Activated CD4-positive, CD25-positive, alpha-beta regulatory T cell treated with anti-CD3 and anti-CD28 coated beads, Interleukin-2, amount 50 U/mL, for 24 hours (primary cell): ENCODE measurements at regions not wholly inside any gene's neighbourhood (a gene's known extent, or its start where the extent isn't known, plus 50 kb on each side); places are given as distances from the start of the nearest gene placed in this dataset.

ENCODE experiments used
- ATAC-seq, 2 donors: fragments of 150-1000 bp; cut with Tn5 transposase; one replicate each; pipeline ENCODE4 v1.10.0; 2021; ENCODE audit warnings: mild to moderate bottlenecking in 1 of 2, moderate library complexity in 1 of 2

DNA sequence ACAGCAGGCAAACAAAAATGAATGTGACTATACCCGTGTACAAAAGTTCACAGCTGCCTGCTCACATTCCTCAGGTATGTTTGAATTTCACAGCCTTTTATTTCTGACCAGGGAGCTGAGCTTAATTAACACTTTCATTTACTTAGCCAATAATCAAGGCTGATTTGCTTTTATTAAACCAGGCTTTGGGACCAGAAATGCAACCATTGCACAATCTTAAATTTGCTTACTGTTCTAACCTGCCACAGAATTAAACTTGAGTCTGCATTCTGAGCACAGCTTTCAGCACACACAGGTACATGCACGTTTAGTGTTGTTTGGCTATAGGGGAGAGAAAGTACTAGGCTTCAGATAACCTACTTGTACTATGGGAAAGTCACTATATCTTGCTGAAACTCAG is 372.4 kb upstream of the ATP5MC3 start:
- no peak for ATAC-seq

- ATAC-seq = no peak
These were observed 371.4 kb upstream of the ATP5MC3 start for GRCh38 chr2:175552902-175553301.

DNA sequence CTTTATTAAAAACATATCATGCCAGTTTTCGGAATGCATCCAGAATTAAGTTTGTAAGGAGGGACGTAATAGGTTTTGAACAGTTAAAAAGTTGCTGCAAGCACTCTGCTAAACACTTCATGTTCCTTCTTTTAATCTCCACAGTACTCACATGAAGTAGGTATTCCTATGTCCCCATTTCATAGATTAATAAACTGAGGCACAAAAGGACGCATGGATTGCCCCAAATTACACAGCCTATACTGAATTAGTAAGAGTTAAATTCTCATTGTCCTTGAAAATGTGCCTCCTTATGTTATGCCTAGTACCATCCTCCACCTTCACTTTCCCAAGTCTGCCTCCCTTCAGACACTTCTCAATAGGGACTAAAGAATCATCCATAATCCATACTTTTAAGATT is 358.9 kb upstream of the ATP5MC3 start:
- ATAC-seq = no peak

DNA sequence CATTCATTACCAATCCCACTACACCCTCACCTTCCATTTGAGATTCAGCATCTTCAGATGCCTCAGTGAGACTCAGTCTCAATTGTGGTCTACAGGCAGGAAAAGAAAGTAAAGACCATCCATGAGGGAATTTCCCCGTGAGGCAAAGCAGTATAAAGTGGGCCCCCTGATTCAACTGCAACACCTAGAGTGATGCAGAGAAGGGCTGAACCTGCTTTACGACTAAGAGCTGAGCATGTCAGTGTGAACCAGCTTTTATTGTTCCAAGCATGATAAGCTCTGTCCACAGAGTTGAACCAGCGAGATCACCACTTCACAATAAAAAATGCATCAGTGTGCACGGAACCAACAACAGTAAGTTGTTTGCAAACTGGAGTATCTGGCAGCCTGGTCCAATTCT is 357.6 kb upstream of the ATP5MC3 start:
- ATAC-seq = no peak

- ATAC-seq = no peak
These were observed 354.5 kb upstream of the ATP5MC3 start for GRCh38 chr2:175536059-175536458.

DNA sequence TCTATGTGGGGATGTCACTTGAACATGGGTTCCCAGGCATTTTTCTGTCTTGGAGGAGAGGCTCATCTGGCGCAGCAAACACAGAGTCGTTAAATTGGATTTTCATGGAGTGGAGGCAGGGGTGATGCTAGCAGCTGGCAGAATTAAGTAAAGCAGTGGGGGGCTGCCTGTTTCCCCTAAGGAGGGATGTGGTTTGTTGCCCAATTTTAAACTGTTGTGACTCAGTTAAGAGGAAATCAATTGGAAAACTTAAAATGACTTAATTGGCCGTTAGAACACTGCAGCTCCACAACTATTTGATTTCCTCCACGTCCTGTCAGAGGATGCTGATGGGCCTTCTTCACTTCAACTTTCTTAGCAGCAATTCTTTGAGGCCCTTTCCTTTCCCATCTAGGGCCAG is 354.1 kb upstream of the ATP5MC3 start:
- no peak for ATAC-seq

DNA sequence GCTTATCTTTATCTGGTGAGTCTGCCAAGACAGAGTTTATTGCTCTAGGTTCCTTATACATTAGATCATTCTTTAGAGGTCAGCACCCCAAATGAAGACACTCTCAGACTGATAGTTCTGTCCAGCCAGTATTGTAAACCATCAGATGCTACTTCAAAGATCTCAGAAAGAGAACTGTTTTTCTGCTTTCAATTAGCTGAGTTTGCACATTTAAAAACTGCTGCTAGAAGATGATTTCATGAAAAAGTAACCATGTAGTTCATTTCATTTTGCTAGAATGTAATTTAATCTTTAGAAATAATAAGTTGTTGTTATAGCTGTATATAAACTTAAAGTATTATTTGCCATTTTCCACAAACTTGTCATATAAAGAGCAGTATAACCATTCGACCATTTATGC is 344.5 kb upstream of the ATP5MC3 start:
- ATAC-seq = no peak

DNA sequence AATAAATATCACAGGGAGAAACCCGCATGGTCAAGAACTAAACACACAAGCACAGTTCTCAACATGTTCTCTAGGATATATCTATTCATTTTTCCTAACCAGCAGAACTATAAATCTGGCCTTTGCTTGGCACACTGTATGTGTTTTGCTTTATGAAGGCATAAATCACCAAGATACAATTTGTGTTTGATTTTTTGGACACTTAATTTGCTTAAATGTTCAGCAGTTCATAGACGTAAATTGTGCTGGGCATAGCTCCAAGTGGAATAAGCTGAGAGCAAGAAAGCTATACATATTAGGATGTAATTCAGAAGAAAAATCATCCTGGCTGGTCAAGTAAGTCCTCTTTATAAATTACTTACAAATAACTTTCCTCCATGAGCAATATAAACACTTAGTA is 341.5 kb upstream of the ATP5MC3 start:
- ATAC-seq = no peak

DNA sequence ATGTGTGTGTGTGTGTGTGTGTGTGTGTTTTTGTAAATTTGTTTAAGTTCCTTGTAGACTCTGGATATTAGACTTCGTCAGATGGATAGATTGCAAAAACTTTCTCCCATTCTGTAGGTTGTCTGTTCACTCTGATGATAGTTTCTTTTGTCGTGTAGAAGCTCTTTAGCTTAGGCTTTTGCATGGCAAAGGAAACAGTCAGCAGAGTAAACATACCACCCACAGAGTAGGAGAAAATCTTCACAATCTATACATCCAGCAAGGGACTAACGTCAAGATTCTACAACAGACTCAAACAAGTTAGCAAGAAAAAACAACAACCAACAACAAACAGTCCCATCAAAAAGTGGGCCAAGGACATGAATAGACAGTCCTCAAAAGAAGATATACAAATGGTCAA is 336.7 kb upstream of the ATP5MC3 start:
- no peak for ATAC-seq

- no peak for ATAC-seq
These were observed 335.0 kb upstream of the ATP5MC3 start for GRCh38 chr2:175516555-175516954.

DNA sequence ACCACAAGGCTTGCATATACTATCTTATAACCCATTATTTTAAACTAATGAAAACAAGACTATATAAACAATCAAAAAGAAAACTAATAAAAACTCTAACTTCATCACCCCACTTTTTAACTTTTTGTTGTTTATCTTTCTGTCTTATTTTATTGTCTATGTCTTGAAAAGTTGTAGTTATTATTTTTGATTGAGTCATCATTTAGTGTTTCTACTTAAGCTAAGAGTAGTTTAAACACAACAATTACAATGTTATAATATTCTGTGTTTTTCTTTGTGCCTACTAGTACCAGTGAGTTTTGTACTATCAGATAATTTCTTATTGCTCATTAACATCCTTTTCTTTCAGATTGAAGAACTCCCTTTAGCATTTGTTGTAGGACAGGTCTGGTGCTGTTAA is 318.7 kb upstream of the ATP5MC3 start:
- ATAC-seq = no peak

DNA sequence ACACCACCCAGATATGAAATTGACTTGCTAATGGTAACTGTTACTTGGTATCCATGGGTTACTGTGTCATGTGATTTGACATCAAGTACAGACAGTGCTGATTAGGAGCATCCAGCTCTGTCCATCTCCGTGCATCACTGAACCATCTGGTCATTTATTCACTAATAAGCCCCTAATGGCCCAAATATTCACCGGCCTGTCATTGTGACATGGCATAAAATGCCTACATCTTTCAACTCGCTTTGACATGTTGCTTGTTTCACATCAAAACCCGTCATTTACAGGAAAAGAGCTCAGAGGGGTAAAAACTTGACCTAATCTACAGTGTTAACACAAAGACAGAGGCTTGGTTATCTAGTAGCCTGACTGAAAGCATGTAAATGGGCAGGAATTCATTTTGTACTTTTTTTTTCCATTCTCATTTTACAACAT is 308.9 kb upstream of the ATP5MC3 start:
- no peak for ATAC-seq

- no peak for ATAC-seq
These were observed 296.7 kb upstream of the ATP5MC3 start for GRCh38 chr2:175478096-175478768.

GRCh38 chr2:175476948-175477347 is 295.4 kb upstream of the ATP5MC3 start:
- ATAC-seq = no peak

DNA sequence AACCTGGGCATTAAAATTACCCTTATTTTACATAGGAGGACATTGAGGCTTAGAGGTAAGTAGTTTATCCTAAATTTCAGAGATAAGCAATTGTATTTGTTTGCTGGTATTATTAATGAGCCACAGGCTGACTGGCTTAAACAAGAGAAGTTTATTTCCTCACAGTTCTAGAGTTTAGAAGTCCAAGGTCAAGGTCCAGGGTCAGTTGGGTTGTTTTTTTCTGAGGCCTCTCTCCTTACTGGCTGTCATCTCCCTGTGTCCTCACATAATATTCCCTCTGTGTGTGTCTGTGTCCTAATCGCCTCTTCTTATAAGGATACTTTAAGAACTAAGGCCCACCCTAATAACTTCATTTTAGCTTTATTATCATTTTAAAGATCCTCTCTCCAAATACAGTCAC is 294.9 kb upstream of the ATP5MC3 start:
- ATAC-seq = no peak

DNA sequence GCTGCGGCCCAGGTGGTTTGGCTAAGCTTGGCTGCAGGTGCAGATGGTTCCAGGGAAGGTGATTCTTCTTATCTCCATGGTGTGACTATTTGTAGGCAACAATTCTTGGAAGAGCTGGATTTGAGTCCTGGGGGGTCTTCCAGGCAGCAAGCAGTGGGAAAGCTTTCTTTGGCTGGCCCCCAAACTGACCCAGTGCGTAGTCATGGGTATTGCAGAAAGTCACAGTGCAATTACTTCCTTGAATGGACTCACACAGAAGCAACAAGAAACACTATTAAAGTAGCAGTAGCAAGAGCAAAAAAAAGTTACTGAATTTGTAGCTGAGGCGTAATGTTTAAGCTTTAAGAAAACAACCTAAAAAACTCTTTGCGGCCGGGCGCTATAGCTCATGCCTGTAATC is 293.6 kb upstream of the ATP5MC3 start:
- no peak for ATAC-seq

- ATAC-seq = no peak
These were observed 287.1 kb upstream of the ATP5MC3 start for GRCh38 chr2:175468431-175469098.

- ATAC-seq = no peak
These were observed 283.6 kb upstream of the ATP5MC3 start for GRCh38 chr2:175465101-175465500.

GRCh38 chr2:175464311-175464670 is 282.8 kb upstream of the ATP5MC3 start:
- ATAC-seq = no peak

GRCh38 chr2:175463589-175464310 is 282.2 kb upstream of the ATP5MC3 start:
- no peak for ATAC-seq

DNA sequence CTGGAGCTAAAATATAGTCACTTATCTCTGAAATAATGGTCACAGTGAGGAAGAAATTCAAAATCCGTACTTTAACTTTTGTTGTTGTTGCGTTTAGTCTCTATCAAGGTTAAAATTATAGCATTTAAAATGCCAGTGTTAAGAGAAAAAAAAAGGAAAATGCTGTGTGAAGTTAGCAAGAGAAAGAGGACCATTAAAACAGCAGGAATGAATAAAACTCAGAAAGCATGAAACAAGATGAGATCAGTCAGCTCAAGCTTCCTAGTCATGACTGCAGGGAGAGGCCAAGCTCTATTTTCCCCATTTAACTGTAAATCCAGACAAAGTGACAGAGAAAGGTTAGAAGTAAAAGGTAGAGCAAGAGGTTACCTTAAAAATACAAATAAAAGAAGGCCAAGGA is 281.7 kb upstream of the ATP5MC3 start:
- ATAC-seq = no peak

DNA sequence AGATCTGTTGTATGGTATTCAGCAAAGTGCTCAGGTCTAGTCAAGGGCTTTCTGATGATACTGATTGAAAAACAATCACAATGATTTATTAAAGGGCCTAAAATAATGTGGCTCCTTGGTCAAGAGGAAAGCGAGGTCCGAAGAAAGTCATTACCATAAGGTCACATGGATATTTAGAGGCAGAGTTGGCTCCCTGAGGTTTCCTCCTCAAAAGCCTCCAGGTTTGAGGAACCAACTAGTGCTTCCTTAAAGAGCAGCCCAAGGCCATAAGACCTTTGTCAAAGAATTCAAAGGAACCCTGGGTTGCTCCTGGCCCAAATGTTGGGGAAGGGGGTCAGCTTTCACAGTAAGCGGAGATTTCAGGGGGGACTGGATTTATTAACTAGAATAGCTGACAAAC is 280.7 kb upstream of the ATP5MC3 start:
- no peak for ATAC-seq

- no peak for ATAC-seq
These were observed 280.3 kb upstream of the ATP5MC3 start for GRCh38 chr2:175461839-175462238.

- no peak for ATAC-seq
These were observed 276.5 kb upstream of the ATP5MC3 start for GRCh38 chr2:175457895-175458448.
